ENCODE measurements at regions not wholly inside any gene's neighbourhood (a gene's known extent, or its start where the extent isn't known, plus 50 kb on each side); places are given as distances from the start of the nearest gene placed in this dataset.

DNA sequence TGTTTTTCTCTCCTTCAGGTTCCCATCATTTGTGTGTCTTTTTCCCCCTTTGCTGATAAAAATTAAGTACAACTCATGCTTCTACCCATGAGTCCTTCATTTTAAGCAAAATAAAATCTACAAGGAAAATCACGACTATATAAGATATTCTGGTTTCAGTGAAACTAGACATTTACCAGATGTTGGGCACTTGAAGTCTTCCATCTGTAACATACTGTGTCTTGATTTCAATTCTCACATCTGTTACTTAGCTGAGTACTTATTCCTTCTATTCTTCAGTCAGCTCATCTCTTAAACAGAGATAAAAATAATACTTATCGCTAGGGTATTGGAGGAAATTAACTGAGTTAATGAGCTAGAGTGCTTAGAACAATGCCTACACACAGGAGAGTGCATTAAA, 893.0 kb upstream of the SOX9 start:
- FAIRE-seq: no peak
- TF ChIP-seq TAF1 (IDR thresholded peaks at IDR 0.05; ENCODE audit: low read depth, low read length) (no peak), PAX5 (IDR thresholded peaks at IDR 0.05; ENCODE audit: insufficient read depth, low read length, severe bottlenecking) (no peak), POU2F2 (IDR thresholded peaks at IDR 0.05; ENCODE audit: low read depth, low read length) (no peak), POLR2A (IDR thresholded peaks at IDR 0.05; ENCODE audit: low read depth, low read length) (no peak), SPI1 (IDR thresholded peaks at IDR 0.05; ENCODE audit: low read depth, low read length) (no peak), POLR2AphosphoS5 (IDR thresholded peaks at IDR 0.05; ENCODE audit: low read depth, low read length) (no peak)
- no peak for DNase-seq (ENCODE audit: insufficient read length, low spot score)

GRCh38 chr17:71229070-71229469, 891.8 kb upstream of the SOX9 start:
- no peak for FAIRE-seq
- TF ChIP-seq SPI1 (IDR thresholded peaks at IDR 0.05; ENCODE audit: low read depth, low read length): no peak
- no peak for TF ChIP-seq TAF1 (IDR thresholded peaks at IDR 0.05; ENCODE audit: low read depth, low read length)
- TF ChIP-seq PAX5 (IDR thresholded peaks at IDR 0.05; ENCODE audit: insufficient read depth, low read length, severe bottlenecking): no peak
- no peak for TF ChIP-seq POLR2A (IDR thresholded peaks at IDR 0.05; ENCODE audit: low read depth, low read length)
- TF ChIP-seq POLR2AphosphoS5 (IDR thresholded peaks at IDR 0.05; ENCODE audit: low read depth, low read length): no peak
- TF ChIP-seq POU2F2 (IDR thresholded peaks at IDR 0.05; ENCODE audit: low read depth, low read length): no peak
- no peak for DNase-seq (ENCODE audit: insufficient read length, low spot score)

DNA sequence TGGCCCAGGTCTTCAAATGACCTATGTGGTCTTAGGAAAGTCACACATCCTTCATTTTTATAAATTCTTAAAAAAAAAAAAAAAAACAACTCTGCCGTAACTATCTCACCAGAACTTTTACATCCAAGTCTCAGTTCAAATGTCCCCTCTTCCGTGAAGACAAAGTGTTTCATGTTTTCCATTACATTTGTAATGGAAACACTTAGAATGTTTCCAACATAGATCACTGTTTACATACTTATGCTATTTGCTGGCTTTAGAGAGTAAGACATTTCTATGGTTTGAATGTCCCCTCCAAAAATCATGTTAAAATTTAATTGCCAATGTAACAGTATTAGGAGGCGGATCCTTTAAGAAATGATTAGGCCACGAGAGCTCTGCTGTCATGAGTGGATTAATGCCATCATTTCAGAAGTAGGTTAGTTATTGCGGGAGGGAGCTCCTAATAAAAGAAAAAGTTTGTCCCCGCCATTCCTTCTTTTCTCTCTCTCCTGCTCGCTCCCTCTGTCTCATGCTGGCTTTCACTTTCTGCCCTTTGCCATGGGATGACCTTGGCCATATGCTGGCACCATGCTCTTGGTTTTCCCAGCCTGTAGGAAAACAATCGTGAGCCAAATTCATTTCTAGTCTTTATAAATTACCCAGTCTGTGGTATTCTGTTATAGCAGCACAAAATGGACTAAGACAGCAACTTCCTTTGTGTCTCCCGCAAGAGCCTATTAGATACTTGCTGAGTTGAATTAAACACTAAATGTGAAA, 887.8 kb upstream of the SOX9 start:
- DNase-seq (ENCODE audit: insufficient read length, low spot score) (no peak), FAIRE-seq (no peak)
- TF ChIP-seq PAX5 (IDR thresholded peaks at IDR 0.05; ENCODE audit: insufficient read depth, low read length, severe bottlenecking) (no peak), TAF1 (IDR thresholded peaks at IDR 0.05; ENCODE audit: low read depth, low read length) (no peak), POLR2A (IDR thresholded peaks at IDR 0.05; ENCODE audit: low read depth, low read length) (no peak), POU2F2 (IDR thresholded peaks at IDR 0.05; ENCODE audit: low read depth, low read length) (no peak), POLR2AphosphoS5 (IDR thresholded peaks at IDR 0.05; ENCODE audit: low read depth, low read length) (no peak), SPI1 (IDR thresholded peaks at IDR 0.05; ENCODE audit: low read depth, low read length) (no peak)

DNA sequence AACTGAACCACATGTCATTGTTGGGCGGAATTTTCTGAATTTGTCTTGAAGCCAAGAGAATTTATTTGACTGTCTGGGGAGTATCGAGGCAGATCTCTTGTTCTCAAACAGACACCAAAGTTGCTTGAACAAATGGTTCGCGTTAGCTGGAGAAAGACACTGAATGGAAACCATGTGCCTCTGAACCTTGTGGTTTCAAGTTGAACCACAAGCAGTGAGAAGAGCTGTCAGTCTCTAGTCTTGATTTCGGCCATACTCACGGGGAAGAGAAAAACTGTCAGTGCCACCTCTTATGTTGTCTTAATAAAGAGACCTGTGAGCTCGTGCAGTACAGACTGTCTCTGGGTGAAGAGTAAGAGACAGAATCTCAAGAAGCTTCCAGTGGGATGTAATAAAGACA, 886.5 kb upstream of the SOX9 start:
- DNase-seq (ENCODE audit: insufficient read length, low spot score) (no peak), FAIRE-seq (no peak)
- no peak for TF ChIP-seq PAX5 (IDR thresholded peaks at IDR 0.05; ENCODE audit: insufficient read depth, low read length, severe bottlenecking)
- TF ChIP-seq POLR2A (IDR thresholded peaks at IDR 0.05; ENCODE audit: low read depth, low read length): no peak
- no peak for TF ChIP-seq POU2F2 (IDR thresholded peaks at IDR 0.05; ENCODE audit: low read depth, low read length)
- TF ChIP-seq SPI1 (IDR thresholded peaks at IDR 0.05; ENCODE audit: low read depth, low read length): no peak
- TF ChIP-seq TAF1 (IDR thresholded peaks at IDR 0.05; ENCODE audit: low read depth, low read length): no peak
- TF ChIP-seq POLR2AphosphoS5 (IDR thresholded peaks at IDR 0.05; ENCODE audit: low read depth, low read length): no peak

- TF ChIP-seq TAF1 (IDR thresholded peaks at IDR 0.05; ENCODE audit: low read depth, low read length) (no peak), POU2F2 (IDR thresholded peaks at IDR 0.05; ENCODE audit: low read depth, low read length) (no peak), POLR2AphosphoS5 (IDR thresholded peaks at IDR 0.05; ENCODE audit: low read depth, low read length) (no peak)
- no peak for FAIRE-seq
- DNase-seq (ENCODE audit: insufficient read length, low spot score): no peak
These were observed 882.8 kb upstream of the SOX9 start for GRCh38 chr17:71237903-71238538.

DNA sequence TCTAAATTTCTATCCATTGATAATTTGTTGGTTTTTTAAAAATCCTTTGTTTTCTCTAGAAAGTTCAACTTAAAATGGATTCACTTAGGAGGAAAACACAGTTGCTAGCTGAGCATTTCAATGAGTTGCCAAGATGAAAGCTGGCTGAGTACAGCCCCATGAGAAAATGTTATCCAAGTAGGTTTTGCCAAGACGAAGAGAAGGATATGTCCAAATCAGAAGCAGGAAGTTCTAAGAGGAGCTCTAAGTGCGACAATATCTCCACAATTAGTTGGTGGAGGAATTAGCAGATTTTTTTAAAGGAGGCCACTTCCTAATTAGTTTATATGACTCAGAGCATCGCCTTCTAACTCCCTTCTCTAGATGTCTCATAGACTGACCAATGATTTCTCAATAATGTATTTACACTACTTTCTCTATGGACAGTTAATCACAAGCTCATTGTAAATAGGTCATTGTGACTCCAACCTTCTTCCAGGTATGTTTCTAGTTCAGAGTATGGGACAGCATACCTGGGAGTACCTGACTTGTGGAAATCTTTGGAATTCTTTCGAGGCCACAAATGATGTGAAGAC, 873.3 kb upstream of the SOX9 start:
- TF ChIP-seq POLR2AphosphoS5 (IDR thresholded peaks at IDR 0.05; ENCODE audit: low read depth, low read length) (no peak), SPI1 (IDR thresholded peaks at IDR 0.05; ENCODE audit: low read depth, low read length) (no peak), TAF1 (IDR thresholded peaks at IDR 0.05; ENCODE audit: low read depth, low read length) (no peak), POU2F2 (IDR thresholded peaks at IDR 0.05; ENCODE audit: low read depth, low read length) (no peak), POLR2A (IDR thresholded peaks at IDR 0.05; ENCODE audit: low read depth, low read length) (no peak), PAX5 (IDR thresholded peaks at IDR 0.05; ENCODE audit: insufficient read depth, low read length, severe bottlenecking) (no peak)
- no peak for FAIRE-seq
- DNase-seq (ENCODE audit: insufficient read length, low spot score): no peak

GRCh38 chr17:71251276-71251675, 869.5 kb upstream of the SOX9 start:
- DNase-seq (ENCODE audit: insufficient read length, low spot score): no peak
- TF ChIP-seq PAX5 (IDR thresholded peaks at IDR 0.05; ENCODE audit: insufficient read depth, low read length, severe bottlenecking) (no peak), SPI1 (IDR thresholded peaks at IDR 0.05; ENCODE audit: low read depth, low read length) (no peak), POU2F2 (IDR thresholded peaks at IDR 0.05; ENCODE audit: low read depth, low read length) (no peak), POLR2A (IDR thresholded peaks at IDR 0.05; ENCODE audit: low read depth, low read length) (no peak), TAF1 (IDR thresholded peaks at IDR 0.05; ENCODE audit: low read depth, low read length) (no peak), POLR2AphosphoS5 (IDR thresholded peaks at IDR 0.05; ENCODE audit: low read depth, low read length) (no peak)
- FAIRE-seq: no peak

GRCh38 chr17:71251951-71252350, 868.9 kb upstream of the SOX9 start:
- FAIRE-seq: no peak
- DNase-seq (ENCODE audit: insufficient read length, low spot score): no peak
- TF ChIP-seq TAF1 (IDR thresholded peaks at IDR 0.05; ENCODE audit: low read depth, low read length): no peak
- TF ChIP-seq POLR2A (IDR thresholded peaks at IDR 0.05; ENCODE audit: low read depth, low read length): no peak
- TF ChIP-seq SPI1 (IDR thresholded peaks at IDR 0.05; ENCODE audit: low read depth, low read length): no peak
- no peak for TF ChIP-seq POU2F2 (IDR thresholded peaks at IDR 0.05; ENCODE audit: low read depth, low read length)
- TF ChIP-seq POLR2AphosphoS5 (IDR thresholded peaks at IDR 0.05; ENCODE audit: low read depth, low read length): no peak
- TF ChIP-seq PAX5 (IDR thresholded peaks at IDR 0.05; ENCODE audit: insufficient read depth, low read length, severe bottlenecking): no peak

DNA sequence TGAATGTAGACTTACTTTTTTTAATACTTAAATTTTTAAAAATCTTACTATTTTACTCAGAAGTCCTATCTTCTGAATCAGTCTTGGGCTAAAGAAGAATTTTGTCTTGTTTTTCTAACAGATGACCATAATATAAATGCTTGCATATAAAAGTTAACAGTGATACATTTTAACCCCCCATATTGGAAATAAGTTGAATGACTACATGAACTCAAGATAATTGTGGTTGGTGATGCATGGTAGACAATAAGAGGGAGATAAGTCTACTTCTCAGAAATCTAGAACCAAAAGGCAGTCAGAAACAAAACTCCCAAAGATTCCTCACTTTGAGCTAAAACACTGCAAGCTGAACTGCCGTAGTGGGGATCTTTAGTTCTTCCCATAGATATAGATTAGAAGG, 868.4 kb upstream of the SOX9 start:
- no peak for DNase-seq (ENCODE audit: insufficient read length, low spot score)
- no peak for FAIRE-seq

More for the DNA sequence above, 868.4 kb upstream of the SOX9 start:
- TF ChIP-seq POU2F2 (IDR thresholded peaks at IDR 0.05; ENCODE audit: low read depth, low read length) (no peak), POLR2AphosphoS5 (IDR thresholded peaks at IDR 0.05; ENCODE audit: low read depth, low read length) (no peak), PAX5 (IDR thresholded peaks at IDR 0.05; ENCODE audit: insufficient read depth, low read length, severe bottlenecking) (no peak), POLR2A (IDR thresholded peaks at IDR 0.05; ENCODE audit: low read depth, low read length) (no peak), TAF1 (IDR thresholded peaks at IDR 0.05; ENCODE audit: low read depth, low read length) (no peak), SPI1 (IDR thresholded peaks at IDR 0.05; ENCODE audit: low read depth, low read length) (no peak)
